Neural crest cell (in vitro differentiated cells): ENCODE measurements at regions not wholly inside any gene's neighbourhood (a gene's known extent, or its start where the extent isn't known, plus 50 kb on each side); places are given as distances from the start of the nearest gene placed in this dataset.
A peak's percentile ranks its signal among the peaks of the same experiment; 100 is the strongest.
"Not testable (repeated sequence)": the region's sequence is repeated elsewhere in the genome, so short reads cannot be mapped to it uniquely, and the experiment has no call there.

Source experiments
- DNase-seq: peaks from one replicate; pipeline ENCODE4 v3.0.0; 2021; ENCODE audit warnings: low read depth, mixed read lengths, low spot score
- H3K27ac Mint-ChIP-seq: one replicate; pipeline ENCODE4 v1.8.0; 2021; ENCODE audit warnings: mild to moderate bottlenecking, mixed read lengths; ENCODE audit not compliant: unreplicated experiment
- H3K27me3 Mint-ChIP-seq: 2 replicates; pipeline ENCODE4 v1.8.0; 2021; ENCODE audit warnings: low read depth, mild to moderate bottlenecking, mixed read lengths
- H3K36me3 Mint-ChIP-seq: 2 replicates; pipeline ENCODE4 v1.8.0; 2021; ENCODE audit warnings: low read depth, mild to moderate bottlenecking, mixed read lengths
- H3K4me1 Mint-ChIP-seq: 2 replicates; pipeline ENCODE4 v1.8.0; 2021; ENCODE audit warnings: mixed read lengths
- H3K4me3 Mint-ChIP-seq: one replicate; pipeline ENCODE4 v1.8.0; 2021; ENCODE audit warnings: mild to moderate bottlenecking, mixed read lengths
- H3K9me3 Mint-ChIP-seq: 2 replicates; pipeline ENCODE4 v1.8.0; 2021; ENCODE audit warnings: mixed read lengths
- CTCF ChIP-seq: fragments of 200-600 bp; sonication (generic); conservative IDR thresholded peaks from 2 replicates; pipeline ENCODE4 v1.5.0; 2021; ENCODE audit warnings: antibody characterized with exemption, mild to moderate bottlenecking

GRCh38 chr2:43144263-43144662 is 82.1 kb downstream of the ZFP36L2 start:
- H3K27ac Mint-ChIP-seq: no peak overlapping the region
- peaks cover 20% of the 10 kb centered on the region for H3K4me1 Mint-ChIP-seq
- no peaks in the 10 kb centered on the region for H3K27me3 Mint-ChIP-seq
- DNase-seq: no peak
- H3K4me3 Mint-ChIP-seq: no peak overlapping the region
- no peaks in the 10 kb centered on the region for H3K36me3 Mint-ChIP-seq
- no peaks in the 10 kb centered on the region for H3K9me3 Mint-ChIP-seq
- TF ChIP-seq CTCF: no peak

- Mint-ChIP-seq H3K27ac (no peak overlapping the region), H3K4me3 (no peak overlapping the region), H3K4me1 (peaks cover 22% of the 10 kb centered on the region), H3K27me3 (no peaks in the 10 kb centered on the region), H3K9me3 (no peaks in the 10 kb centered on the region), H3K36me3 (no peaks in the 10 kb centered on the region)
- no peak for DNase-seq
- TF ChIP-seq CTCF: no peak
Observed at GRCh38 chr2:43143756-43144155, 82.7 kb downstream of the ZFP36L2 start.

- Mint-ChIP-seq H3K27me3 (no peaks in the 10 kb centered on the region), H3K27ac (no peak overlapping the region), H3K36me3 (no peaks in the 10 kb centered on the region), H3K9me3 (no peaks in the 10 kb centered on the region), H3K4me1 (peaks cover 27% of the 10 kb centered on the region), H3K4me3 (no peak overlapping the region)
- no peak for DNase-seq
- TF ChIP-seq CTCF: no peak
Observed at GRCh38 chr2:43142921-43143438, 83.4 kb downstream of the ZFP36L2 start.

- H3K27me3 Mint-ChIP-seq, DNase-seq, H3K4me3 Mint-ChIP-seq, H3K36me3 Mint-ChIP-seq, H3K27ac Mint-ChIP-seq, H3K9me3 Mint-ChIP-seq: not testable (repeated sequence)
- H3K4me1 Mint-ChIP-seq: peaks cover 39% of the 10 kb centered on the region
Observed at GRCh38 chr2:43141636-43142151, 84.7 kb downstream of the ZFP36L2 start.

GRCh38 chr2:43139996-43140621 is 86.3 kb downstream of the ZFP36L2 start:
- no peak for DNase-seq
- no peaks in the 10 kb centered on the region for H3K36me3 Mint-ChIP-seq
- TF ChIP-seq CTCF: no peak
- no peaks in the 10 kb centered on the region for H3K27me3 Mint-ChIP-seq
- no peak overlapping the region for H3K4me3 Mint-ChIP-seq
- H3K4me1 Mint-ChIP-seq: peaks cover 47% of the 10 kb centered on the region
- H3K9me3 Mint-ChIP-seq: no peaks in the 10 kb centered on the region
- H3K27ac Mint-ChIP-seq: peak overlapping the region; percentile 91

GRCh38 chr2:43139501-43139900 is 86.9 kb downstream of the ZFP36L2 start:
- Mint-ChIP-seq H3K27ac (peak overlapping the region; percentile 91), H3K27me3 (no peaks in the 10 kb centered on the region), H3K36me3 (no peaks in the 10 kb centered on the region), H3K4me3 (no peak overlapping the region), H3K9me3 (no peaks in the 10 kb centered on the region), H3K4me1 (peaks cover 47% of the 10 kb centered on the region)
- TF ChIP-seq CTCF: no peak
- no peak for DNase-seq
